Stimulated activated CD4-positive, alpha-beta T cell treated with anti-CD3 and anti-CD28 coated beads, TNF-alpha, amount 100 ng/mL, for 4 hours (primary cell): ENCODE measurements at regions not wholly inside any gene's neighbourhood (a gene's known extent, or its start where the extent isn't known, plus 50 kb on each side); places are given as distances from the start of the nearest gene placed in this dataset.
"Not testable (repeated sequence)": the region's sequence is repeated elsewhere in the genome, so short reads cannot be mapped to it uniquely, and the experiment has no call there.

Source experiments
- DNase-seq, 3 experiments: peaks; one replicate each; pipeline ENCODE4 v3.0.0-alpha.2; 2020; ENCODE audit warnings: low read depth in 3 of 3

DNA sequence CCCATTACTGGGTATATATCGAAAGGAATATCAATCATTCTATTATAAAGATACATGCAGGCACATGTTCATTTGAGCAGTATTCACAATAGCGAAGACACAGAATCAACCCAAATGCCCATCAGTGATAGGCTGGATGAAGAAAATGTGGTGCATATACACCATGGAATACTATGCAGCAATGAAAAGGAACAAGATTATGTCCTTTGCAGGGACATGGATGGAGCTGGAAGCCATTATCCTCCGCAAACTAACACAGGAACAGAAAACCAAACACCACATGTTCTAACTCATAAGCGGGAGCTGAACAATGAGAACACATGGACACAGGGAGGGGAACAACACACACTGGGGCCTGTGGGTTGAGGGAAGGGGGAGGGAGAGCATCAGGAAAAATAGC lies 434.3 kb downstream of the BUD13 start:
- DNase-seq = not testable (repeated sequence)

DNA sequence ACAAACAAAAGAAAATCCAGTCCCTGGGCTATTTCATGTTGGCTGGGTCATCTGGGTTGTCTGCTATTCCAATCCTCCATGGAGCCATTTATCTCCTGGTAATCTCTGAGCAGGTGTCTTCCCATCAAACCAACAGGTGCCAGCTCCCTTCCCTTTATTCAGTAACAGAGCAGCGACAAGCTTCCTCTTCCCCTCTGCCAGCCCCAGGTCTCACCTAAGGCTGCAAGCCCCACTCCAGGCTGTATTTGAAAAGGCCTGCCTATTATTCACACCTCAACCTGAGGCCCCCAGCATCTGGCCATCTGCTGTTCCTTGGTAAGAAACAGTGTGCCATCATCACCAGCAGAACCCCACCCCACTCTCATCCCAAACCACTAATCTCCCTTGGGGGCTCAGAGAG lies 436.2 kb downstream of the BUD13 start:
- DNase-seq = no peak

DNA sequence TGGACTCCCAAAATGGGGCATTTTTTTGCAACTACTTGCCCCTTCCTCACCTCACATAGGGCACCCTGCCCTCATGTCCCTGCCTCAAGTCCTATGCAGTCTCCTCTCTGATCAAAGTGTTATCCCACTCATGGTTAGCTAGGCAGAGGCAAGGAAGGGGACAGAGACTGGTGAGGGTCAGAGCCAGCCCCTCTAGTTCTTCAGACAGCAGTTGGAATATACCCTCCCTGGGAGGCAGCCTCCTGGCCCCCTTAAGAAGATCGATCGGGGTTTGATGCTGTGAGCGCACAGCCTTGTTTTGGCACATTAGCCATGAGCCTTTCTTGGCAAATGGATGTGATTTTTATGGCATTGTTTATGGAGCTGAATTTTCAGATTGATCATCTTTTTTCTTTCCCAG lies 436.9 kb downstream of the BUD13 start:
- no peak for DNase-seq

GRCh38 chr11:116335078-116335477 lies 437.7 kb downstream of the BUD13 start:
- no peak for DNase-seq

- DNase-seq = no peak
These were observed 438.2 kb downstream of the BUD13 start for GRCh38 chr11:116334596-116334995.

GRCh38 chr11:116333001-116333535 lies 439.7 kb downstream of the BUD13 start:
- no peak for DNase-seq

DNA sequence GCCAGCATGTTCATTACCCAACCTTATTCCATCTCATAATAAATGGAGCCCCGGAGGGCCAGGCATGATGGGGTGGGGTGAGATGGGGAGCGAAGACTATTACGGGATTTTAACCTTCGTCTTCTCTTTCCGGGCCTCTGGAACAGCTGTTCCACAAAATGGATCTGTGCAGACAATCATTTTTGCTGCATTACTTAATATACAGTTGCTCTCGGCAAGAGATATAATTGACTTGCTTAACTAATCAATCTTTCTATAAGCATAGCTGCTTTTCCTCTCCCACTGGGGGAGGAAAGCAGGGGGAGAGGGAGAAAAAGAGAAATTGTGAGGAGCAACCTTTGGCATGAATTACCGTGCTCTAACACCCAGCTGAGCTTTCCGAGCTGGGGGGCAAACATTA lies 440.4 kb downstream of the BUD13 start:
- no peak for DNase-seq

GRCh38 chr11:116331381-116331780 lies 441.4 kb downstream of the BUD13 start:
- no peak for DNase-seq

DNA sequence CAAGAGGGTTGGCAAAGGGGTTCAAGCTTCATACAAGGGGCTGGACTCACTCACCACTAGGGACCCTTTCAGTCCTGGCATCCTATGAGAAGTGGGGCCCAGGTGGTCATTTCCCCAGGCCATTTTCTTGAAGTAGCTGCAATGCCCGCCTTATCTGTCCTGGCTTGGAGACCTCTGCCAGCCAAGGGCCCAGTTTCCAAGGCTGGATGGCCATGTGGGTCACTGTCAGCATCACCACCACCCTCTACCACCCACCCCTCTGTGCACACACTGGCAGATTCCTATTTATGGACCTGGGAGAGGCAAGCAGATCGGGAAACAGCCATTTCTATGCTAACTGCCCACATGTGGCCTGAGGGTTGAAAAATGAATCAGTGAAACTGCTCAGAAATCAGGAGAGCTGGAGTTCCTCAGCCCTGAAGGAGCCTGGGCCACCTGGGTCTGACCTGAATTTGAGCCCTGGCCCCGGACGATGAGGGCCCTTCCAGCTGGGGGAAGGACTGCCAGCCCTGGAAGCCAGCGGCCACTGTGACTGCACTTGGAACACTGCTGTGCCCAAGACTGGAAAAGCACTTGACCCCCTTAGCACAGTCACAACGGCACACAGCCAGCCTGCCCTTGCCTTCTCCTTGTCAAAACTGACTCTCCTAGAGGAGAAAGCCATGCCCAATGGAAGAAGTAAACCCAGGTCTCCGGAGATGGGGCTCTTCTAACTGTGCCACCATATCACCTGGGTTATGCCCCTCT lies 442.2 kb downstream of the BUD13 start:
- no peak for DNase-seq

DNA sequence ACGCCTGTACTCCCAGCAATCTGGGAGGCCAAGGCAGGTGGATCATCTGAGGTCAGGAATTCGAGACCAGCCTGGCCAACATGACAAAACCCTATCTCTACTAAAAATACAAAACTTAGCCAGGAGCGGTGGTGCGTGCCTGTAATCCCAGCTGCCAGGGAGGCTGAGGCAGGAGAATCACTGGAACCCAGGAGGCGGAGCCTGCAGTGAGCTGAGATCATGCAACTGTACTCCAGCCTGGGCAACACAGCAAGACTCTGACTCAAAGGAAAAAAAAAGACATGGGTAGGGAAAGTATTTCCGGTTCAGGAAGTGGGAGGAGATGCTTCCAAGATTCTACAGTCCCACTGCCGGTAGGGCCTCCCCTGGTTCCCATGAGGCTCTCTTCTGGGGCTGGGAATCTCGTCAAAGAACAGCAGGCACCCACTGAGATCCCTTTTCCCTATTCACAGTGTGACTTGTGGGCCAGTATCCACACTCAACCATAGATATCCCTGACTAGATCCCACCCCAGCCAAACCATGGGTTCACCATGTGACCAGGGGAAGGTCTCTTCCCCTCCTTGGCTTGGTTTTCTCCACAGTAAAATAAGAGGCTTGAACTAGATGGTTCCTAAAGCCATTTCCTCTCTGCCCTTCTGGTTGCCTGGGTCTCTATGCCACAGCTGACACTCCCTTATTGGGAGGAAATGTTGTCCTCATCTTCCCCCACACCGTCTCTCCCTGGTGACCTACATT lies 443.3 kb downstream of the BUD13 start:
- DNase-seq = no peak

- DNase-seq = no peak
These were observed 443.9 kb downstream of the BUD13 start for GRCh38 chr11:116328851-116329250.

DNA sequence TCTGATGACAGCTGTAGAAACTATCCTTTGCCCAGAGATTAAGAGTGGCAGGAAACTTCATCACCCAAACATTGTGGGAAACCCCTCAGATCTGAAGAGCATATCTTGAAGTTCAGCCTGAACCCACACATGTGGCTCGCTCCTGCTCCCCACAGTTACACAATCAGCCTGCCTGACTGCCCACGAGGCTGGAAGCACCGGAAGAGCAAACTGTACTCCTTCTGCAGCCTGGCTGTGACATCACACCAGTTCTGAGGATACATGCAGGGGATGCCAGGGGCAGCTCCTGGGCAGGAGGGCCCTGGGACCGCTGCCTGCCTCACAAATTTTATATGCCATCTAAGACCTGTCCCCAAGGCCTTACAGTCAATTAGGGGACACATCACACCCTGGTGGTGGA lies 444.4 kb downstream of the BUD13 start:
- no peak for DNase-seq

- no peak for DNase-seq
These were observed 446.6 kb downstream of the BUD13 start for GRCh38 chr11:116326146-116326545.

DNA sequence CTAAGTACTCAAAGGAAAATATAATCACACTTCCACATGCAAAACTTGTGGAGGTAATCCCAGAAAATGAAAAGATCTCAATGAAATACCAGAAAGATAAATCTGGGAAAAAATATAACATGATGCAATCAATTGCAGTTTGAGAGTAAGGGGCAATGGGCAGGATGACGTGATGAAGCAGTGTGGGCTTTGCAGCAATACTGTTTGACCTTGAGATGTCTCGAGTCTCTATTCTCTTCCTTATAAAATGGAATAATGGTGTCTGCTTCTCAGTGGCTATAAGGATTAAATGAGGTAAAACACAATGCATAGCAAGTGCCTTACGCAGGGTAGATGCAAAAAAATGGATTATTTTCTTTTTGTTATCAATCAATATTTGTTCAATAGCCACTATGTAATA lies 447.5 kb downstream of the BUD13 start:
- DNase-seq = no peak

DNA sequence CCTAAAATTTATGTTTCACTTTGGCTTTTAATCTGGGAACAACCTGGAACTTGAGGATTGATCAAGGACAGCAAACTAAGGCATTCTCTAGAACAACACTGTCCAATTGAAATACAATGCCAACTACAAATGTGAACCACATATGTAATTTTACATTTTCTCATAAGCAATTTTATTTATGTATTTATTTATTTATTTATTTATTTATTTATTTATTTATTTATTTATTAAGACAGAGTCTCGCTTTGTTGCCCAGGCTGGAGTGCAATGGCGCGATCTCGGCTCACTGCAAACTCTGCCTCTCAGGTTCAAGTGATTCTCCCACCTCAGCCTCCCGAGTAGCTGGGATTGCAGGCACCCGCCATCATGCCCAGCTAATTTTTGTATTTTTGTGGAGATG lies 448.7 kb downstream of the BUD13 start:
- not testable (repeated sequence) for DNase-seq

- no peak for DNase-seq
These were observed 455.6 kb downstream of the BUD13 start for GRCh38 chr11:116317212-116317611.

- DNase-seq = no peak
These were observed 458.8 kb downstream of the BUD13 start for GRCh38 chr11:116314006-116314405.

DNA sequence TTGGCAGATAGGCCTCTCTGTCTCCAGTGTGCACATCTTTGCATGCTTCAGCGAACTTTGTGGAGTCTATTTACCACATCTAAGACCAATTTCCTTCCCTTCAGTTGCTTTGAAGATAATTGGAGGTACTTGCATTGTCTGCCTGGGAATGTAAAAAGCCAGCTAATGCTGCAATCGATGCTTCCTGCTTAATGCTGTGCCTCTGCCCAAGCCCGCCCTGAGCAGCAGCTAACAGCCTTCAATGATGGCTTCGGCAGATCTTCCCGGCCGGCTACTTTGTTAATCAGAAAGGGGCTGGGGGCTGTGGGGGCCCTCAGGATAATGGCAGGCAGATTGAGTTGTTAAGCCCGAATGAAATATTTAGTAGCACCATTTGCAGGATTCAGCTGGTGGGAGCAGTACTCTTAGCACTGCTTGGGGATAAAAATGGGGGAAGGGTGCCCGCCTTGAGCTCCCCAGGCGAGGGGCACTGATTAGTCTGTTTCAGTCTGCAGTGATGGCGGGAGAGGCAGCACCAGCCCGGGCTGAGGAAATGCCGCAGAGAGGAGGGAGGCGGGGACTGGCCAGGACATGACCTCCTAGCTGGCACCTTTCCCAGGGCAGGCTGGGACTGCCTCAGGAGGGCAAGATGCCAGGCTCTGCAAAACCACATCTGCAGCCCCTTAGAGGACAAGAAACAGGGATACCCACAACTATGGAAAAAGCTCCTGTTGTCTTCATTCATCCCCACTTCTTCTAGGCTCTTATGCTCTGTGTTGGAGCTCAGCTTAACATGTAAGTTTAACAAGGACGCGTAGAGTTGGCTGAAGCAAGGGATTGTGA lies 460.0 kb downstream of the BUD13 start:
- DNase-seq = no peak

DNA sequence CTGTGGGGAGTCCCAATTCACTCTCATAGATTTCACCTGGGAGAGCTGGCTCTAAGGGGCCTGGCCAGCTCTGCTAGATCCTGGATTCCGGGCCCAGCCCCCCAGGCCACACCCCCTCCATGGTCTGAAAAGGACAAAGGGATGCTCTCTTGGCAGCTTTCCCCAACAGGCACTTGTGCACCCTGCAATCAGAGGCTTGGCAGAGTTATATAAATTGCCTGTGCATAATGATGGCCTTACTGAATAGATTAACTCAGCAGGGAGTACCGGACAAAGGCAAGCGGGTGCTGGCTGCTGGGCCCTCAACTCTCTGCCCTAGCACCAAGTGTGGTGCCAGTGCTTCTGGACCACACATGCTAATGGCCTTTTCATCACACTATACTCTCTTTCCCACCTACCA lies 461.6 kb downstream of the BUD13 start:
- no peak for DNase-seq

- DNase-seq = no peak
These were observed 462.1 kb downstream of the BUD13 start for GRCh38 chr11:116310698-116311097.

DNA sequence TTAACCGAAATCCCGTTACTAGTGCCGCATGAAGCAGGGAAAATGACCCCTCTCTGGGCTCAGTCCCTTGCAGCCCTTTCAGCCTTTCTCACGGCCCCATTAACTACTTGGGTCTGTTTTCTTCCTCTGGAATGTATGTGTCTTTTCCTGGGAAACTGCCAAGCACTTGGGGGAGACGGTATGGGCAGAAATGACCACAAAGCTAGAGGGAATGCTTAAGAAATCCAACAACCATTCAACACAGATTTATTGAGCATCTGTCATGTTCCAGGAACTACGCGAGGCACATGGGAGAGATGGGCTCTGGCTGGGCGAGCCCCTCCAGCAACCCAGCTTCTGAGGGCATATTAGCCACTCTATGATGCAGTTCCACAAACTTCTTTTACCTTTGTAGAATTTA lies 462.6 kb downstream of the BUD13 start:
- no peak for DNase-seq

DNA sequence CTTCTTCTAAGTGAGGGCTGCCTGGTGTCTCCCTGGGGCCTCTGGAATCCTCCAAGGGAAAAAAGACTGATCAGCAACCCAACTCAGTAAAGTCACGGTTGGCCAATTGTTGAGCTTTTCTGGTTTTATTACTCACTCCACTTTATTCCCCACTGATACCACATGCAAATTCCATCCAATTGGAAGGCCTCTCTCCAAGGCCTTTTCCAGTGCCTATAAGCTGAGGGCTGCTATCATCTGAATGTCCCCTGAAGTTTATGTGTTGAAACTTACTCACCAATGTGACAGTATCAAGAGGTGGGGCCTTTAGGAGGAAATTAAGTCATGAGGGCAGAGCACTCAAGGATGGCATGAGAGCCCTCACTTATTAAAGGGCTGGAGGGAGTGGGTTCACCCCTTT lies 463.3 kb downstream of the BUD13 start:
- no peak for DNase-seq
